HPDE6-E6E7 (cell line): ENCODE measurements at regions not wholly inside any gene's neighbourhood (a gene's known extent, or its start where the extent isn't known, plus 50 kb on each side); places are given as distances from the start of the nearest gene placed in this dataset.
"Not testable (repeated sequence)": the region's sequence is repeated elsewhere in the genome, so short reads cannot be mapped to it uniquely, and the experiment has no call there.

ENCODE experiments used
- DNase-seq: peaks from one replicate; pipeline ENCODE4 v3.0.0; 2011; ENCODE audit warnings: missing footprints; ENCODE audit errors: extremely low spot score

- no peak for DNase-seq
Measured at GRCh38 chr17:71600137-71600789, 520.6 kb upstream of the SOX9 start.

GRCh38 chr17:71601894-71602504 lies 518.8 kb upstream of the SOX9 start:
- no peak for DNase-seq

- DNase-seq = no peak
Measured at GRCh38 chr17:71613996-71614395, 506.8 kb upstream of the SOX9 start.

GRCh38 chr17:71615820-71616219 lies 505.0 kb upstream of the SOX9 start:
- no peak for DNase-seq

GRCh38 chr17:71617767-71618166 lies 503.1 kb upstream of the SOX9 start:
- DNase-seq = not testable (repeated sequence)

- DNase-seq = no peak
Measured at GRCh38 chr17:71625330-71625729, 495.5 kb upstream of the SOX9 start.

GRCh38 chr17:71628306-71628705 lies 492.5 kb upstream of the SOX9 start:
- no peak for DNase-seq

- DNase-seq = no peak
Measured at GRCh38 chr17:71631483-71631882, 489.3 kb upstream of the SOX9 start.

- DNase-seq = no peak
Measured at GRCh38 chr17:71632328-71632727, 488.5 kb upstream of the SOX9 start.

GRCh38 chr17:71633391-71633849 lies 487.4 kb upstream of the SOX9 start:
- DNase-seq = peak; percentile 60

GRCh38 chr17:71634376-71634775 lies 486.4 kb upstream of the SOX9 start:
- no peak for DNase-seq

GRCh38 chr17:71635187-71635586 lies 485.6 kb upstream of the SOX9 start:
- no peak for DNase-seq

GRCh38 chr17:71636644-71637043 lies 484.2 kb upstream of the SOX9 start:
- no peak for DNase-seq

- no peak for DNase-seq
Measured at GRCh38 chr17:71638668-71639067, 482.2 kb upstream of the SOX9 start.

- no peak for DNase-seq
Measured at GRCh38 chr17:71639865-71640264, 481.0 kb upstream of the SOX9 start.

GRCh38 chr17:71646890-71647289 lies 473.9 kb upstream of the SOX9 start:
- not testable (repeated sequence) for DNase-seq

GRCh38 chr17:71648342-71648741 lies 472.5 kb upstream of the SOX9 start:
- DNase-seq = not testable (repeated sequence)

GRCh38 chr17:71649941-71650350 lies 470.9 kb upstream of the SOX9 start:
- no peak for DNase-seq

GRCh38 chr17:71655542-71655941 lies 465.3 kb upstream of the SOX9 start:
- DNase-seq = no peak

GRCh38 chr17:71656964-71657858 lies 463.6 kb upstream of the SOX9 start:
- DNase-seq = no peak

- DNase-seq = no peak
Measured at GRCh38 chr17:71658996-71659395, 461.8 kb upstream of the SOX9 start.

GRCh38 chr17:71664861-71665260 lies 456.0 kb upstream of the SOX9 start:
- no peak for DNase-seq

GRCh38 chr17:71666047-71666446 lies 454.8 kb upstream of the SOX9 start:
- no peak for DNase-seq
